ENCODE measurements at regions not wholly inside any gene's neighbourhood (a gene's known extent, or its start where the extent isn't known, plus 50 kb on each side); places are given as distances from the start of the nearest gene placed in this dataset.

DNA sequence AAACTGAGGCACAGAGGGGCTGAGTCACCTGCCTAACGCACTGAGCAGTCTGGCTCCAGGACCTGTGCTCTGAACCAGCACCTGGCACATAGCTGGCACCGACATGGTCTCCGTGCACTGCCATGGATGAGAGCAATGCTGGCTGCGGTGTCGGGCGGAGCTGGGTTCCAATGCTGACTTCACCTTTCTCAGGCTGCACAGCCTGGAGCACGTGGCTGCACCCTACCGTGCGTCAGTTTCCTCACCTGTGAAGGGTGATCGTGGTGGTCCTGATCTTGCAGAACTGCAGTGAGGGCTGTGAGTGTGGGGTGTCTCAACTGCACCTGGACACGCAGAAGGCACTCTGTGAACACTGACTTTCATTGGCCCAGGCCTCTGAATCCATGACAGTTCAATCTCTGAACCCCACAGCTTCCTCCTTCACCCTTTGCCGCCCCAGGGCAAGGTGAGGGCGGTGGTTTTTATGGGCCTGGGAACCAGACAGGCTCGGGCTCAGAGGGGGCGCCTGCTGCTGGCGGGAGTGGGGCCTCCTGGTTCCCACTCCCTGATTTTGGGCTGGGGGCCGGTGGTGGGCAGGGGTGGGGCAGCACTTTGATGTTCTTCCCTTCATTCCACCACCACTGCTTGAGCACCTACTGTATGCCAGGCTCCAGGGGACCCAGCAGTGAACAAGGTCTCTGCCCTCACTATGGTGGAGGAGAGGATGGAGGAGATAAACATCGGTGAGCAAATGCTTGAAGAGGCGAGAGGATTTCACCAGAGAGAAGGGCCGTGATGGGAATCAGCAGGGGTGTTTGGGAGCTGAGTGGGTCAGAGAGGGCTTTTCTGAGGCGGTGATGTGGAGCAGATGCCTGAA, 102.9 kb downstream of the CEBPB start:
- POLR2A ChIA-PET, result no interaction called here
- FAIRE-seq (no peak), DNase-seq (ENCODE audit: low read depth, low spot score) (no peak)
- Histone ChIP-seq H3K4me1 (ENCODE audit: control insufficient read depth, extremely low read depth, insufficient read depth, low read length) (peaks cover 14% of the 10 kb centered on the region), H3K4me2 (ENCODE audit: insufficient read depth, low read length) (no peak overlapping the region), H3K9ac (replicated peaks; ENCODE audit: extremely low read depth, insufficient read depth, low read length) (no peak overlapping the region), H3K9me1 (replicated peaks; ENCODE audit: control insufficient read depth, extremely low read depth, insufficient read depth, low read length) (no peaks in the 10 kb centered on the region), H3K36me3 (ENCODE audit: control insufficient read depth in 2 of 2, extremely low read depth in 1 of 2, insufficient read depth in 2 of 2, low read length in 2 of 2) (no peaks in the 10 kb centered on the region), H3K27ac (ENCODE audit: insufficient read depth, low read depth, low read length) (no peak overlapping the region), H4K20me1 (replicated peaks; ENCODE audit: control insufficient read depth, extremely low read depth, insufficient read depth, low read length) (no peaks in the 10 kb centered on the region), H3K27me3 (ENCODE audit: control insufficient read depth in 2 of 2, insufficient read depth in 2 of 2, low read length in 2 of 2) (no peaks in the 10 kb centered on the region), H3K79me2 (ENCODE audit: control insufficient read depth, insufficient read depth, low read length) (no peaks in the 10 kb centered on the region), H2AFZ (ENCODE audit: low read depth, low read length) (no peak overlapping the region), H3K9me3 (replicated peaks; ENCODE audit: control insufficient read depth, insufficient read depth, low read length) (no peaks in the 10 kb centered on the region), H3K4me3 (replicated peaks in 1 of 3; ENCODE audit: insufficient read depth in 1 of 3, low read depth in 1 of 3, low read length in 3 of 3) (no peak overlapping the region)
- CTCF ChIA-PET, result interaction anchor here (0.6 to 1.1 kb wide), 3 partner anchors 10 to 102 kb away, joined by 3 to 4 read pairs (median 3); no protein-coding TSS in a partner anchor
- BruUV-seq (replicated peaks), result no TSS peak
- dilution Hi-C loops (cut with MboI; ENCODE audit: extremely low pct_ligation_motif_present, low sequenced_read_pairs) (no loop called here), intact Hi-C loops (cut with micrococcal nuclease) (no loop called here)
- no peak for TF ChIP-seq MYC (IDR thresholded peaks at IDR 0.05; ENCODE audit: low read depth, low read length)
- TF ChIP-seq GATA2 (IDR thresholded peaks at IDR 0.05; ENCODE audit: insufficient read depth, insufficient read length, low read depth, low read length), result no peak
- TF ChIP-seq MAX (IDR thresholded peaks at IDR 0.05; ENCODE audit: insufficient read depth, insufficient read length), result no peak
- no peak for TF ChIP-seq FOS (IDR thresholded peaks at IDR 0.05; ENCODE audit: borderline replicate concordance, insufficient read depth, low read length)
- no peak for TF ChIP-seq POLR2AphosphoS5 (IDR thresholded peaks at IDR 0.05; ENCODE audit: insufficient read depth, low read depth, low read length)
- no peak for TF ChIP-seq EZH2 (IDR thresholded peaks at IDR 0.05; ENCODE audit: borderline replicate concordance, low read depth, low read length, severe bottlenecking)
- TF ChIP-seq JUN (IDR thresholded peaks at IDR 0.05; ENCODE audit: borderline replicate concordance, insufficient read depth, insufficient read length, low read depth), result no peak
- TF ChIP-seq, protein P1, sequence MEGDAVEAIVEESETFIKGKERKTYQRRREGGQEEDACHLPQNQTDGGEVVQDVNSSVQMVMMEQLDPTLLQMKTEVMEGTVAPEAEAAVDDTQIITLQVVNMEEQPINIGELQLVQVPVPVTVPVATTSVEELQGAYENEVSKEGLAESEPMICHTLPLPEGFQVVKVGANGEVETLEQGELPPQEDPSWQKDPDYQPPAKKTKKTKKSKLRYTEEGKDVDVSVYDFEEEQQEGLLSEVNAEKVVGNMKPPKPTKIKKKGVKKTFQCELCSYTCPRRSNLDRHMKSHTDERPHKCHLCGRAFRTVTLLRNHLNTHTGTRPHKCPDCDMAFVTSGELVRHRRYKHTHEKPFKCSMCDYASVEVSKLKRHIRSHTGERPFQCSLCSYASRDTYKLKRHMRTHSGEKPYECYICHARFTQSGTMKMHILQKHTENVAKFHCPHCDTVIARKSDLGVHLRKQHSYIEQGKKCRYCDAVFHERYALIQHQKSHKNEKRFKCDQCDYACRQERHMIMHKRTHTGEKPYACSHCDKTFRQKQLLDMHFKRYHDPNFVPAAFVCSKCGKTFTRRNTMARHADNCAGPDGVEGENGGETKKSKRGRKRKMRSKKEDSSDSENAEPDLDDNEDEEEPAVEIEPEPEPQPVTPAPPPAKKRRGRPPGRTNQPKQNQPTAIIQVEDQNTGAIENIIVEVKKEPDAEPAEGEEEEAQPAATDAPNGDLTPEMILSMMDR (IDR thresholded peaks at IDR 0.05; ENCODE audit: extremely low read depth in 1 of 2, insufficient read depth in 1 of 2, low read depth in 1 of 2, low read length in 2 of 2), result no peak
- no peak for TF ChIP-seq POLR2A (IDR thresholded peaks at IDR 0.05; ENCODE audit: low read depth, low read length)

All from endothelial cell of umbilical vein (primary cell).